ENCODE measurements at regions not wholly inside any gene's neighbourhood (a gene's known extent, or its start where the extent isn't known, plus 50 kb on each side); places are given as distances from the start of the nearest gene placed in this dataset.

DNA sequence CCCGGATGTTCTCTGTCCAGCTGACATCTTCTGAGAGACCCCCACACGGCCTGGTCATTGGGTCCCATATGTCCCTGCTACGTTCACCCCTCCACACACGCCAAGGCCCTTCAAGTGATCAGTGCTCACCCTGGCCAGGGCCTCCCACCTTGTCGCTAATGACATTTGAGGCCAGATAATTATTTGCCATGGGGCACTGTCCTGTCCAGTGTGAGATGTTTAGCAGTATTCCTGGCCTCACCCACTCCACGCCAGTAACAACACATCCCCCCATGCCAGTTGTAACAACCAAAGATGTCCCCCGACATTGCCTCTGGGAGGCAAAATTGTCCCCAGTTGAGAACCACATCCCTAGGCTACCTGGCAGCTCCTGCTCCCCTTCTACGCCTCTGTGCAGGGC is 49.9 kb upstream of the NANOS1 start:
- H3K79me2 ChIP-seq (ENCODE audit: low read length) = no peaks in the 10 kb centered on the region
- no peaks in the 10 kb centered on the region for H3K36me3 ChIP-seq (replicated peaks; ENCODE audit: insufficient read depth, low read length)
- no peak overlapping the region for H3K4me2 ChIP-seq (ENCODE audit: low read depth, low read length)
- no peaks in the 10 kb centered on the region for H3K9me2 ChIP-seq (replicated peaks; ENCODE audit: insufficient read depth, low read length)
- no peak overlapping the region for H3K27ac ChIP-seq (ENCODE audit: low read length)
- no peak overlapping the region for H3K9ac ChIP-seq (ENCODE audit: low read length)
- H2AFZ ChIP-seq (ENCODE audit: low read length) = no peak overlapping the region
- H3K9me3 ChIP-seq (replicated peaks; ENCODE audit: insufficient read depth, low read length) = no peaks in the 10 kb centered on the region
- peaks cover 16% of the 10 kb centered on the region; the same call in 1 of the 2 replicates for H3F3A ChIP-seq (ENCODE audit: insufficient read depth, low read length)
- TF ChIP-seq, protein P1, sequence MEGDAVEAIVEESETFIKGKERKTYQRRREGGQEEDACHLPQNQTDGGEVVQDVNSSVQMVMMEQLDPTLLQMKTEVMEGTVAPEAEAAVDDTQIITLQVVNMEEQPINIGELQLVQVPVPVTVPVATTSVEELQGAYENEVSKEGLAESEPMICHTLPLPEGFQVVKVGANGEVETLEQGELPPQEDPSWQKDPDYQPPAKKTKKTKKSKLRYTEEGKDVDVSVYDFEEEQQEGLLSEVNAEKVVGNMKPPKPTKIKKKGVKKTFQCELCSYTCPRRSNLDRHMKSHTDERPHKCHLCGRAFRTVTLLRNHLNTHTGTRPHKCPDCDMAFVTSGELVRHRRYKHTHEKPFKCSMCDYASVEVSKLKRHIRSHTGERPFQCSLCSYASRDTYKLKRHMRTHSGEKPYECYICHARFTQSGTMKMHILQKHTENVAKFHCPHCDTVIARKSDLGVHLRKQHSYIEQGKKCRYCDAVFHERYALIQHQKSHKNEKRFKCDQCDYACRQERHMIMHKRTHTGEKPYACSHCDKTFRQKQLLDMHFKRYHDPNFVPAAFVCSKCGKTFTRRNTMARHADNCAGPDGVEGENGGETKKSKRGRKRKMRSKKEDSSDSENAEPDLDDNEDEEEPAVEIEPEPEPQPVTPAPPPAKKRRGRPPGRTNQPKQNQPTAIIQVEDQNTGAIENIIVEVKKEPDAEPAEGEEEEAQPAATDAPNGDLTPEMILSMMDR (IDR thresholded peaks at IDR 0.05; ENCODE audit: low read length) = no peak
- TF ChIP-seq EZH2 (optimal IDR thresholded peaks at IDR 0.05; ENCODE audit: low read depth, low read length) (no peak), EZH2phosphoT487 (IDR thresholded peaks at IDR 0.05; ENCODE audit: low read length) (no peak)
- no peak for DNase-seq
- H3K4me3 ChIP-seq (ENCODE audit: low read length) = no peak overlapping the region
- H3K4me1 ChIP-seq (ENCODE audit: low read length) = peaks cover 35% of the 10 kb centered on the region
- H4K20me1 ChIP-seq (ENCODE audit: insufficient read depth, low read length) = no peaks in the 10 kb centered on the region
- no peaks in the 10 kb centered on the region for H3K27me3 ChIP-seq (replicated peaks; ENCODE audit: insufficient read depth, low read length)
